Ishikawa (cell line): ENCODE measurements at regions not wholly inside any gene's neighbourhood (a gene's known extent, or its start where the extent isn't known, plus 50 kb on each side); places are given as distances from the start of the nearest gene placed in this dataset.

Experiments used
- EGR1 ChIP-seq: IDR thresholded peaks from 2 replicates; pipeline ENCODE4 v1.6.1; 2012
- TEAD4 ChIP-seq: IDR thresholded peaks from 2 replicates; pipeline ENCODE4 v1.6.1; 2012
- TF ChIP-seq, protein P1 (sequence below): IDR thresholded peaks from 2 replicates; pipeline ENCODE4 v1.6.1; 2012

DNA sequence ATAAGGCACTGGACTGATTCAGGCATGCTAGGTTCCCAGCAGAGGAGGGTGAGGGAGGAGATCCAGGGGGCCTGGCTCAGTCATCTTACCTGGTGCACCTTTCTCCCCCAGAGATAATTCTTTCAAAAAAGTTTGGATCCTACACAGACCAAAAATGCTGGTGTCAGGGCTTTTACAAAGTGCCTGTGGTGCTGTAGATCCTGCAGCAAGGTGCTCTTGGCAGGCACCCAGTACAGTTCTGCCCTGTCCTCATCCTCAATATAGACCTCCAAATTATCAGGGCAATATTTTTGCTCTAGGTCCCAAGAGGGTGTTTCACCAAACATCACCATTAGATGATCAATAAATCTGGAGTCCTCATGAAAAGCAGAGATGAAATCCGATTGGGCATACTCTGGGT, 78.5 kb upstream of the IGFBP3 start:
- TF ChIP-seq EGR1 (no peak), TEAD4 (no peak)
- TF ChIP-seq, protein P1, sequence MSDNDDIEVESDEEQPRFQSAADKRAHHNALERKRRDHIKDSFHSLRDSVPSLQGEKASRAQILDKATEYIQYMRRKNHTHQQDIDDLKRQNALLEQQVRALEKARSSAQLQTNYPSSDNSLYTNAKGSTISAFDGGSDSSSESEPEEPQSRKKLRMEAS, result no peak
